Stomach smooth muscle (tissue), 2 donors: ENCODE measurements at regions not wholly inside any gene's neighbourhood (a gene's known extent, or its start where the extent isn't known, plus 50 kb on each side); places are given as distances from the start of the nearest gene placed in this dataset.
A peak's percentile ranks its signal among the peaks of the same experiment; 100 is the strongest.

Source experiments
- H3K27ac ChIP-seq: one replicate; pipeline ENCODE4 v1.7.0; 2013; ENCODE audit warnings: mild to moderate bottlenecking, low read length, inconsistent platforms
- H3K27me3 ChIP-seq, 2 donors: one replicate each; pipeline ENCODE4 v1.7.0; 2013; ENCODE audit warnings: low read length in 2 of 2; ENCODE audit not compliant: insufficient read depth in 2 of 2, control insufficient read depth in 1 of 2
- H3K36me3 ChIP-seq, 2 donors: one replicate each; pipeline ENCODE4 v1.7.0; 2013; ENCODE audit warnings: low read length in 2 of 2; ENCODE audit not compliant: control insufficient read depth in 2 of 2, insufficient read depth in 2 of 2
- H3K4me1 ChIP-seq: one replicate; pipeline ENCODE4 v1.7.0; 2013; ENCODE audit warnings: low read length; ENCODE audit not compliant: control insufficient read depth, insufficient read depth
- H3K4me3 ChIP-seq, 2 donors: one replicate each; pipeline ENCODE4 v1.7.0; 2013; ENCODE audit warnings: low read length in 2 of 2
- H3K9ac ChIP-seq, 2 donors: one replicate each; pipeline ENCODE4 v1.7.0; 2013; ENCODE audit warnings: low read length in 2 of 2, mild to moderate bottlenecking in 1 of 2
- H3K9me3 ChIP-seq, 2 donors: one replicate each; pipeline ENCODE4 v1.7.0; 2013; ENCODE audit warnings: low read length in 2 of 2; ENCODE audit not compliant: control insufficient read depth in 2 of 2
- donor health status: healthy.
- donor health status: Pancreatic carcinoma.

GRCh38 chr11:126127284-126127845 lies 64.7 kb upstream of the CDON start:
- Histone ChIP-seq H3K9me3 (no peaks in the 10 kb centered on the region), H3K27ac (peak overlapping the region; percentile 24), H3K27me3 (no peaks in the 10 kb centered on the region), H3K4me1 (peaks cover 49% of the 10 kb centered on the region), H3K36me3 (no peaks in the 10 kb centered on the region), H3K9ac (no peak overlapping the region), H3K4me3 (no peak overlapping the region)

- no peaks in the 10 kb centered on the region for H3K27me3 ChIP-seq
- no peak overlapping the region for H3K9ac ChIP-seq
- H3K4me3 ChIP-seq: no peak overlapping the region
- no peaks in the 10 kb centered on the region for H3K36me3 ChIP-seq
- H3K4me1 ChIP-seq: peaks cover 32% of the 10 kb centered on the region
- H3K27ac ChIP-seq: no peak overlapping the region
- H3K9me3 ChIP-seq: no peaks in the 10 kb centered on the region
Measured at GRCh38 chr11:126124231-126124661, 61.6 kb upstream of the CDON start.

GRCh38 chr11:126123686-126124085 lies 61.0 kb upstream of the CDON start:
- H3K4me3 ChIP-seq: no peak overlapping the region
- H3K27me3 ChIP-seq: no peaks in the 10 kb centered on the region
- H3K27ac ChIP-seq: peak overlapping the region; percentile 58
- no peaks in the 10 kb centered on the region for H3K36me3 ChIP-seq
- H3K4me1 ChIP-seq: peaks cover 32% of the 10 kb centered on the region
- no peak overlapping the region for H3K9ac ChIP-seq
- no peaks in the 10 kb centered on the region for H3K9me3 ChIP-seq

GRCh38 chr11:126122863-126123262 lies 60.2 kb upstream of the CDON start:
- no peak overlapping the region for H3K9ac ChIP-seq
- no peaks in the 10 kb centered on the region for H3K9me3 ChIP-seq
- peak overlapping the region; percentile 58 for H3K27ac ChIP-seq
- H3K4me3 ChIP-seq: peak overlapping the region in 1 of 2 donors; percentile 15
- no peaks in the 10 kb centered on the region for H3K27me3 ChIP-seq
- H3K36me3 ChIP-seq: no peaks in the 10 kb centered on the region
- H3K4me1 ChIP-seq: peaks cover 28% of the 10 kb centered on the region

GRCh38 chr11:126121296-126121695 lies 58.6 kb upstream of the CDON start:
- H3K4me1 ChIP-seq: peaks cover 30% of the 10 kb centered on the region
- no peak overlapping the region for H3K9ac ChIP-seq
- no peaks in the 10 kb centered on the region for H3K36me3 ChIP-seq
- no peaks in the 10 kb centered on the region for H3K9me3 ChIP-seq
- H3K27me3 ChIP-seq: no peaks in the 10 kb centered on the region
- no peak overlapping the region for H3K27ac ChIP-seq
- no peak overlapping the region for H3K4me3 ChIP-seq

GRCh38 chr11:126118806-126119205 lies 56.1 kb upstream of the CDON start:
- H3K36me3 ChIP-seq: no peaks in the 10 kb centered on the region
- H3K4me3 ChIP-seq: no peak overlapping the region
- no peak overlapping the region for H3K27ac ChIP-seq
- H3K9ac ChIP-seq: no peak overlapping the region
- H3K9me3 ChIP-seq: no peaks in the 10 kb centered on the region
- no peaks in the 10 kb centered on the region for H3K27me3 ChIP-seq
- H3K4me1 ChIP-seq: peaks cover 46% of the 10 kb centered on the region

- H3K9me3 ChIP-seq: no peaks in the 10 kb centered on the region
- H3K27ac ChIP-seq: peak overlapping the region; percentile 98
- peak overlapping the region in 1 of 2 donors; percentile 44 for H3K4me3 ChIP-seq
Measured at GRCh38 chr11:126115816-126116331, 53.2 kb upstream of the CDON start.

GRCh38 chr11:126115127-126115495 lies 52.4 kb upstream of the CDON start:
- Histone ChIP-seq H3K9ac (peak overlapping the region; percentile 71 to 72), H3K27me3 (no peaks in the 10 kb centered on the region), H3K4me3 (no peak overlapping the region), H3K4me1 (peaks cover 67% of the 10 kb centered on the region), H3K36me3 (no peaks in the 10 kb centered on the region), H3K27ac (peak overlapping the region; percentile 98), H3K9me3 (no peaks in the 10 kb centered on the region)

More at GRCh38 chr11:126115816-126116331, 53.2 kb upstream of the CDON start:
- peak overlapping the region; percentile 71 to 72 for H3K9ac ChIP-seq
- no peaks in the 10 kb centered on the region for H3K27me3 ChIP-seq
- peaks cover 60% of the 10 kb centered on the region for H3K4me1 ChIP-seq
- no peaks in the 10 kb centered on the region for H3K36me3 ChIP-seq

GRCh38 chr11:126114486-126115126 lies 51.9 kb upstream of the CDON start:
- Histone ChIP-seq H3K4me3 (peak overlapping the region in 1 of 2 donors; percentile 44), H3K27ac (peak overlapping the region; percentile 98), H3K9me3 (no peaks in the 10 kb centered on the region), H3K9ac (peak overlapping the region; percentile 47 to 71), H3K4me1 (peaks cover 69% of the 10 kb centered on the region), H3K36me3 (no peaks in the 10 kb centered on the region), H3K27me3 (no peaks in the 10 kb centered on the region)

GRCh38 chr11:126113963-126114362 lies 51.3 kb upstream of the CDON start:
- H3K36me3 ChIP-seq: no peaks in the 10 kb centered on the region
- peak overlapping the region; percentile 23 to 55 for H3K9ac ChIP-seq
- H3K9me3 ChIP-seq: no peaks in the 10 kb centered on the region
- H3K27me3 ChIP-seq: no peaks in the 10 kb centered on the region
- peaks cover 69% of the 10 kb centered on the region for H3K4me1 ChIP-seq
- H3K27ac ChIP-seq: peak overlapping the region; percentile 98
- peak overlapping the region in 1 of 2 donors; percentile 44 for H3K4me3 ChIP-seq

GRCh38 chr11:126113515-126113957 lies 50.9 kb upstream of the CDON start:
- Histone ChIP-seq H3K9ac (peak overlapping the region in 1 of 2 donors; percentile 23), H3K4me1 (peaks cover 69% of the 10 kb centered on the region), H3K9me3 (no peaks in the 10 kb centered on the region), H3K36me3 (no peaks in the 10 kb centered on the region), H3K27me3 (no peaks in the 10 kb centered on the region), H3K4me3 (peak overlapping the region in 1 of 2 donors; percentile 22), H3K27ac (peak overlapping the region; percentile 98)
